H9 (cell line): ENCODE measurements at regions not wholly inside any gene's neighbourhood (a gene's known extent, or its start where the extent isn't known, plus 50 kb on each side); places are given as distances from the start of the nearest gene placed in this dataset.

ENCODE experiments used
- DNase-seq: peaks from one replicate; pipeline ENCODE4 v3.0.0-alpha.2; 2017
- H2AFZ ChIP-seq: one replicate; pipeline ENCODE4 v1.6.1; 2013; ENCODE audit warnings: mild to moderate bottlenecking, low read length, control low read depth, moderate library complexity
- H2AK5ac ChIP-seq: 2 replicates; pipeline ENCODE4 v1.6.1; 2013; ENCODE audit warnings: low read length, control low read depth, mixed read lengths; ENCODE audit not compliant: insufficient read length
- H2BK120ac ChIP-seq: one replicate; pipeline ENCODE4 v1.6.1; 2013; ENCODE audit warnings: low read depth, mild to moderate bottlenecking, low read length, control low read depth, inconsistent platforms; ENCODE audit not compliant: poor library complexity, severe bottlenecking
- H2BK12ac ChIP-seq: 2 replicates; pipeline ENCODE4 v1.6.1; 2013; ENCODE audit warnings: low read length, control low read depth, mixed read lengths, low read depth; ENCODE audit not compliant: insufficient read length
- H2BK15ac ChIP-seq: 2 replicates; pipeline ENCODE4 v1.6.1; 2013; ENCODE audit warnings: low read depth, low read length, control low read depth
- H2BK20ac ChIP-seq: one replicate; pipeline ENCODE4 v1.6.1; 2013; ENCODE audit warnings: low read depth, mild to moderate bottlenecking, low read length, control low read depth, inconsistent platforms; ENCODE audit not compliant: poor library complexity, severe bottlenecking
- H2BK5ac ChIP-seq: 2 replicates; pipeline ENCODE4 v1.6.1; 2013; ENCODE audit warnings: low read length, control low read depth, mixed read lengths; ENCODE audit not compliant: insufficient read length
- H3K14ac ChIP-seq: 2 replicates; pipeline ENCODE4 v1.6.1; 2013; ENCODE audit warnings: low read length, control low read depth; ENCODE audit not compliant: insufficient read depth
- H3K18ac ChIP-seq: 2 replicates; pipeline ENCODE4 v1.6.1; 2013; ENCODE audit warnings: low read depth, mild to moderate bottlenecking, mixed read lengths, low read length, control low read depth; ENCODE audit not compliant: insufficient read length
- H3K23ac ChIP-seq: 2 replicates; pipeline ENCODE4 v1.6.1; 2013; ENCODE audit warnings: low read length, control low read depth, mixed read lengths, low read depth; ENCODE audit not compliant: insufficient read length
- H3K23me2 ChIP-seq: 2 replicates; pipeline ENCODE4 v1.6.1; 2013; ENCODE audit warnings: low read depth, mild to moderate bottlenecking, mixed read lengths, low read length, control low read depth; ENCODE audit not compliant: insufficient read length, poor library complexity, severe bottlenecking
- H3K27ac ChIP-seq: 2 replicates; pipeline ENCODE4 v1.5.1; 2013; ENCODE audit warnings: low read length, control low read depth, mixed read lengths, low read depth; ENCODE audit not compliant: insufficient read length
- H3K27me3 ChIP-seq: 2 replicates; pipeline ENCODE4 v1.6.1; 2013; ENCODE audit warnings: low read length, control low read depth, inconsistent platforms; ENCODE audit not compliant: insufficient read depth
- H3K4ac ChIP-seq: 2 replicates; pipeline ENCODE4 v1.6.1; 2013; ENCODE audit warnings: low read depth, mild to moderate bottlenecking, control low read depth, inconsistent platforms, low read length, moderate library complexity
- H3K4me1 ChIP-seq: 2 replicates; pipeline ENCODE4 v1.6.1; 2013; ENCODE audit warnings: low read length, control low read depth, inconsistent platforms; ENCODE audit not compliant: insufficient read depth
- H3K4me2 ChIP-seq: 2 replicates; pipeline ENCODE4 v1.6.1; 2013; ENCODE audit warnings: low read length, control low read depth, mixed read lengths; ENCODE audit not compliant: insufficient read length, insufficient read depth
- H3K56ac ChIP-seq: 2 replicates; pipeline ENCODE4 v1.6.1; 2013; ENCODE audit warnings: low read depth, mild to moderate bottlenecking, mixed read lengths, low read length, control low read depth; ENCODE audit not compliant: insufficient read length
- H3K79me1 ChIP-seq: 2 replicates; pipeline ENCODE4 v1.6.1; 2013; ENCODE audit warnings: low read depth, mild to moderate bottlenecking, moderate library complexity, low read length, control low read depth, inconsistent platforms; ENCODE audit not compliant: insufficient read depth, poor library complexity, severe bottlenecking
- H3K79me2 ChIP-seq: 2 replicates; pipeline ENCODE4 v1.6.1; 2013; ENCODE audit warnings: low read length, control low read depth, inconsistent platforms; ENCODE audit not compliant: insufficient read depth
- H3K9ac ChIP-seq: 2 replicates; pipeline ENCODE4 v1.6.1; 2013; ENCODE audit warnings: low read length, control low read depth, mixed read lengths; ENCODE audit not compliant: insufficient read length; ENCODE audit errors: extremely low read depth
- H3K9me3 ChIP-seq: one replicate; pipeline ENCODE4 v1.6.1; 2013; ENCODE audit warnings: low read depth, low read length, inconsistent platforms; ENCODE audit not compliant: control insufficient read depth
- H3T11ph ChIP-seq: one replicate; pipeline ENCODE4 v1.6.1; 2013; ENCODE audit warnings: mild to moderate bottlenecking, low read length, control low read depth, inconsistent platforms
- H4K20me1 ChIP-seq: one replicate; pipeline ENCODE4 v1.6.1; 2013; ENCODE audit not compliant: control insufficient read depth, insufficient read length, insufficient read depth
- H4K5ac ChIP-seq: 2 replicates; pipeline ENCODE4 v1.6.1; 2013; ENCODE audit warnings: low read depth, mild to moderate bottlenecking, mixed read lengths, low read length, control low read depth; ENCODE audit not compliant: insufficient read length
- H4K8ac ChIP-seq: replicated peaks from 2 replicates; pipeline ENCODE4 v1.6.1; 2013; ENCODE audit warnings: low read length, control low read depth, mixed read lengths, low read depth; ENCODE audit not compliant: insufficient read length
- H4K91ac ChIP-seq: 2 replicates; pipeline ENCODE4 v1.6.1; 2013; ENCODE audit warnings: low read depth, mild to moderate bottlenecking, moderate library complexity, mixed read lengths, low read length, control low read depth; ENCODE audit not compliant: insufficient read length
- H3K27ac Mint-ChIP-seq, 3 experiments: 2 replicates in 2 of 3; 3 replicates in 1 of 3; pipeline ENCODE4 v1.8.0; 2020 to 2021; ENCODE audit warnings: mixed read lengths in 3 of 3, mild to moderate bottlenecking in 1 of 3, moderate library complexity in 1 of 3
- H3K27me3 Mint-ChIP-seq: 2 replicates; pipeline ENCODE4 v1.8.0; 2021; ENCODE audit warnings: low read depth, mild to moderate bottlenecking, moderate library complexity, mixed read lengths
- H3K36me3 Mint-ChIP-seq, 3 experiments: 2 replicates in 2 of 3; 3 replicates in 1 of 3; pipeline ENCODE4 v1.8.0; 2020 to 2021; ENCODE audit warnings: low read depth in 3 of 3, mixed read lengths in 3 of 3; ENCODE audit not compliant: insufficient read depth in 1 of 3
- H3K4me1 Mint-ChIP-seq, 2 experiments: 2 replicates each; pipeline ENCODE4 v1.8.0; 2020; ENCODE audit warnings: mixed read lengths in 2 of 2
- H3K4me3 Mint-ChIP-seq, 2 experiments: 2 replicates in 1 of 2; 3 replicates in 1 of 2; pipeline ENCODE4 v1.8.0; 2020 to 2021; ENCODE audit warnings: mild to moderate bottlenecking in 2 of 2, mixed read lengths in 2 of 2, moderate library complexity in 1 of 2
- H3K9me3 Mint-ChIP-seq, 2 experiments: 2 replicates in 1 of 2; 3 replicates in 1 of 2; pipeline ENCODE4 v1.8.0; 2020; ENCODE audit warnings: mild to moderate bottlenecking in 2 of 2, mixed read lengths in 2 of 2, moderate library complexity in 1 of 2
- CTCF ChIP-seq: fragments of 200-600 bp; sonication (generic); conservative IDR thresholded peaks from 3 replicates; pipeline ENCODE4 v1.8.0; 2021; ENCODE audit warnings: antibody characterized with exemption, mild to moderate bottlenecking
- WGBS: extraction: QIAGEN DNeasy Blood & Tissue Kit; methylation state at CpG from one replicate; pipeline ENCODE4 v1.1.7; 2013; ENCODE audit warnings: missing lambda C conversion rate, low lambda C conversion rate, mixed read lengths; ENCODE audit not compliant: insufficient read length; ENCODE audit errors: extremely low coverage; 5-methylcytosine and 5-hydroxymethylcytosine counted together

GRCh38 chr14:98594156-98594555 lies 677.8 kb downstream of the BCL11B start:
- no CpG with 5 or more reads among the region's 5 CpGs for WGBS
- Histone ChIP-seq H2BK5ac (no peak overlapping the region), H2BK15ac (no peak overlapping the region), H4K91ac (no peak overlapping the region), H2BK120ac (no peak overlapping the region), H3K14ac (no peak overlapping the region), H3K4me1 (no peaks in the 10 kb centered on the region), H2BK20ac (no peak overlapping the region), H2AFZ (no peak overlapping the region), H3K27me3 (no peaks in the 10 kb centered on the region), H3K27ac (no peak overlapping the region), H4K8ac (no peak overlapping the region), H3K9me3 (no peaks in the 10 kb centered on the region), H3K79me2 (no peaks in the 10 kb centered on the region), H3K79me1 (no peaks in the 10 kb centered on the region), H3K23ac (no peak overlapping the region), H3K56ac (no peak overlapping the region), H3K4me2 (no peak overlapping the region), H2AK5ac (no peak overlapping the region), H3K9ac (no peak overlapping the region), H4K5ac (no peak overlapping the region), H4K20me1 (no peaks in the 10 kb centered on the region), H3T11ph (no peak overlapping the region), H2BK12ac (no peak overlapping the region), H3K23me2 (no peaks in the 10 kb centered on the region), H3K4ac (no peak overlapping the region), H3K18ac (no peak overlapping the region)
- no peaks in the 10 kb centered on the region for H3K27me3 Mint-ChIP-seq
- DNase-seq: no peak
- H3K36me3 Mint-ChIP-seq: peaks cover 3 to 4% (median 4%) of the 10 kb centered on the region in 3 experiments; a peak in 3 of 7 replicates
- H3K4me3 Mint-ChIP-seq: no peak overlapping the region
- no peak for TF ChIP-seq CTCF
- H3K27ac Mint-ChIP-seq: peak overlapping the region in 1 of 3 experiments; percentile 74; a peak in 1 of 7 replicates
- peaks cover 12 to 13% of the 10 kb centered on the region in 2 experiments; a peak in 3 of 5 replicates for H3K9me3 Mint-ChIP-seq
- H3K4me1 Mint-ChIP-seq: no peaks in the 10 kb centered on the region
